ENCODE measurements at regions not wholly inside any gene's neighbourhood (a gene's known extent, or its start where the extent isn't known, plus 50 kb on each side); places are given as distances from the start of the nearest gene placed in this dataset.

GRCh38 chr10:121027371-121027770, 176.2 kb downstream of the WDR11 start:
- DNase-seq: no peak

- DNase-seq: no peak
These were observed 181.3 kb downstream of the WDR11 start for GRCh38 chr10:121032460-121032859.

GRCh38 chr10:121033366-121033765, 182.2 kb downstream of the WDR11 start:
- no peak for DNase-seq

- peak in 3 of 58 donors; percentile 13 to 45 (median 20) for DNase-seq
These were observed 185.3 kb downstream of the WDR11 start for GRCh38 chr10:121036431-121036830.

- no peak for DNase-seq
These were observed 190.3 kb downstream of the WDR11 start for GRCh38 chr10:121041499-121041898.

GRCh38 chr10:121041906-121042305, 190.7 kb downstream of the WDR11 start:
- no peak for DNase-seq

- no peak for DNase-seq
These were observed 191.2 kb downstream of the WDR11 start for GRCh38 chr10:121042342-121042741.

- peak in 3 of 58 donors; percentile 8 to 24 (median 11) for DNase-seq
These were observed 192.1 kb downstream of the WDR11 start for GRCh38 chr10:121043124-121043849.

GRCh38 chr10:121048749-121049148, 197.6 kb downstream of the WDR11 start:
- no peak for DNase-seq

GRCh38 chr10:121049489-121049888, 198.3 kb downstream of the WDR11 start:
- DNase-seq: no peak

- no peak for DNase-seq
These were observed 198.8 kb downstream of the WDR11 start for GRCh38 chr10:121049923-121050322.

GRCh38 chr10:121051171-121051570, 200.0 kb downstream of the WDR11 start:
- no peak for DNase-seq

GRCh38 chr10:121051696-121052279, 200.6 kb downstream of the WDR11 start:
- DNase-seq: no peak

GRCh38 chr10:121053151-121053550, 202.0 kb downstream of the WDR11 start:
- DNase-seq: no peak

- no peak for DNase-seq
These were observed 203.7 kb downstream of the WDR11 start for GRCh38 chr10:121054874-121055273.

- no peak for DNase-seq
These were observed 206.1 kb downstream of the WDR11 start for GRCh38 chr10:121057269-121057668.

- no peak for DNase-seq
These were observed 206.9 kb downstream of the WDR11 start for GRCh38 chr10:121058082-121058481.

GRCh38 chr10:121059351-121059750, 208.2 kb downstream of the WDR11 start:
- no peak for DNase-seq

- DNase-seq: no peak
These were observed 211.0 kb downstream of the WDR11 start for GRCh38 chr10:121062115-121062514.

- DNase-seq: no peak
These were observed 212.6 kb downstream of the WDR11 start for GRCh38 chr10:121063744-121064143.

- no peak for DNase-seq
These were observed 213.3 kb downstream of the WDR11 start for GRCh38 chr10:121064491-121064890.

GRCh38 chr10:121065330-121065729, 214.2 kb downstream of the WDR11 start:
- no peak for DNase-seq
